ENCODE measurements at regions not wholly inside any gene's neighbourhood (a gene's known extent, or its start where the extent isn't known, plus 50 kb on each side); places are given as distances from the start of the nearest gene placed in this dataset.

- TF ChIP-seq POLR2A (IDR thresholded peaks at IDR 0.05) (no peak), EP300 (IDR thresholded peaks at IDR 0.05; ENCODE audit: low read depth) (no peak), CTCF (IDR thresholded peaks at IDR 0.05) (no peak), POLR2AphosphoS5 (IDR thresholded peaks at IDR 0.05) (no peak)
These were observed 888.6 kb upstream of the NRXN1 start for GRCh38 chr2:51920509-51920908.

Measured in transverse colon (tissue), 4 donors.